Fibroblast of lung (primary cell): ENCODE measurements at regions not wholly inside any gene's neighbourhood (a gene's known extent, or its start where the extent isn't known, plus 50 kb on each side); places are given as distances from the start of the nearest gene placed in this dataset.

ENCODE experiments used
- EZH2 ChIP-seq: IDR thresholded peaks from 2 replicates; pipeline ENCODE4 v1.5.1; 2012; ENCODE audit warnings: low read length, control low read depth, mild to moderate bottlenecking; ENCODE audit errors: missing control alignments
- TF ChIP-seq, protein P1 (sequence below), 2 donors: IDR thresholded peaks in 1 of 2; conservative IDR thresholded peaks in 1 of 2; 1 replicate in 1 of 2; 2 replicates in 1 of 2; pipeline ENCODE4 v1.5.1; 2011 to 2012; ENCODE audit warnings: low read length in 2 of 2, control low read depth in 1 of 2, inconsistent platforms in 1 of 2, low read depth in 1 of 2, mild to moderate bottlenecking in 1 of 2

GRCh38 chr1:29707796-29708195 is 471.5 kb downstream of the PTPRU start:
- TF ChIP-seq, protein P1, sequence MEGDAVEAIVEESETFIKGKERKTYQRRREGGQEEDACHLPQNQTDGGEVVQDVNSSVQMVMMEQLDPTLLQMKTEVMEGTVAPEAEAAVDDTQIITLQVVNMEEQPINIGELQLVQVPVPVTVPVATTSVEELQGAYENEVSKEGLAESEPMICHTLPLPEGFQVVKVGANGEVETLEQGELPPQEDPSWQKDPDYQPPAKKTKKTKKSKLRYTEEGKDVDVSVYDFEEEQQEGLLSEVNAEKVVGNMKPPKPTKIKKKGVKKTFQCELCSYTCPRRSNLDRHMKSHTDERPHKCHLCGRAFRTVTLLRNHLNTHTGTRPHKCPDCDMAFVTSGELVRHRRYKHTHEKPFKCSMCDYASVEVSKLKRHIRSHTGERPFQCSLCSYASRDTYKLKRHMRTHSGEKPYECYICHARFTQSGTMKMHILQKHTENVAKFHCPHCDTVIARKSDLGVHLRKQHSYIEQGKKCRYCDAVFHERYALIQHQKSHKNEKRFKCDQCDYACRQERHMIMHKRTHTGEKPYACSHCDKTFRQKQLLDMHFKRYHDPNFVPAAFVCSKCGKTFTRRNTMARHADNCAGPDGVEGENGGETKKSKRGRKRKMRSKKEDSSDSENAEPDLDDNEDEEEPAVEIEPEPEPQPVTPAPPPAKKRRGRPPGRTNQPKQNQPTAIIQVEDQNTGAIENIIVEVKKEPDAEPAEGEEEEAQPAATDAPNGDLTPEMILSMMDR (conservative IDR thresholded peaks at IDR 0.05 in 1 of 2, IDR thresholded peaks at IDR 0.05 in 1 of 2; ENCODE audit: low read depth in 1 of 2, low read length in 2 of 2), result no peak
- no peak for TF ChIP-seq EZH2
